Activated B cell treated with CpG ODN at 0.5 μM for 24 hours (primary cell): ENCODE measurements at regions not wholly inside any gene's neighbourhood (a gene's known extent, or its start where the extent isn't known, plus 50 kb on each side); places are given as distances from the start of the nearest gene placed in this dataset.

ENCODE experiments used
- ATAC-seq: fragments of 200-7000 bp; cut with Tn5 transposase; one replicate; pipeline ENCODE4 v1.10.0; 2021; ENCODE audit warnings: low read depth, mild to moderate bottlenecking, moderate library complexity
- CTCF ChIA-PET: fragments of 350-600 bp; sonication (Branson Sonifier 250); formaldehyde crosslinking; loops from one replicate; lab custom pipeline; 2021; ENCODE audit warnings: antibody characterized with exemption; lab: Charles Lee
- POLR2A ChIA-PET: fragments of 350-600 bp; sonication (Branson Sonifier 250); formaldehyde crosslinking; loops from one replicate; lab custom pipeline; 2021; ENCODE audit warnings: antibody characterized with exemption; lab: Charles Lee
- DNase-seq: peaks from one replicate; pipeline ENCODE4 v3.0.0; 2022
- H3K27ac Mint-ChIP-seq: one replicate; pipeline ENCODE4 v1.8.0; 2020; ENCODE audit warnings: mixed read lengths
- H3K27me3 Mint-ChIP-seq: one replicate; pipeline ENCODE4 v1.8.0; 2021; ENCODE audit warnings: mixed read lengths
- H3K36me3 Mint-ChIP-seq: one replicate; pipeline ENCODE4 v1.8.0; 2021; ENCODE audit warnings: low read depth, mixed read lengths
- H3K4me1 Mint-ChIP-seq: one replicate; pipeline ENCODE4 v1.8.0; 2021; ENCODE audit warnings: mixed read lengths
- H3K4me3 Mint-ChIP-seq: one replicate; pipeline ENCODE4 v1.8.0; 2020; ENCODE audit warnings: mild to moderate bottlenecking, mixed read lengths
- H3K9me3 Mint-ChIP-seq: one replicate; pipeline ENCODE4 v1.8.0; 2020; ENCODE audit warnings: mixed read lengths
- intact Hi-C: fragments of 100-400 bp; cut with micrococcal nuclease; formaldehyde crosslinking; loops from one replicate; pipeline ENCODE4 v1.15.1; 2024
- TF ChIP-seq, protein P1 (sequence below): fragments of 200-600 bp; IDR thresholded peaks from one replicate; pipeline ENCODE4 v1.8.0; 2022; ENCODE audit warnings: antibody characterized with exemption, mild to moderate bottlenecking

GRCh38 chr6:164006459-164006858 is 591.9 kb downstream of the QKI start:
- ChIA-PET CTCF (no interaction called here), POLR2A (no interaction called here)
- ATAC-seq, result no peak
- DNase-seq, result no peak
- Mint-ChIP-seq H3K27ac (no peak overlapping the region), H3K4me3 (no peak overlapping the region), H3K27me3 (peaks cover 6% of the 10 kb centered on the region), H3K36me3 (no peaks in the 10 kb centered on the region), H3K9me3 (no peaks in the 10 kb centered on the region), H3K4me1 (no peaks in the 10 kb centered on the region)
- intact Hi-C loops, result no loop called here
- TF ChIP-seq, protein P1, sequence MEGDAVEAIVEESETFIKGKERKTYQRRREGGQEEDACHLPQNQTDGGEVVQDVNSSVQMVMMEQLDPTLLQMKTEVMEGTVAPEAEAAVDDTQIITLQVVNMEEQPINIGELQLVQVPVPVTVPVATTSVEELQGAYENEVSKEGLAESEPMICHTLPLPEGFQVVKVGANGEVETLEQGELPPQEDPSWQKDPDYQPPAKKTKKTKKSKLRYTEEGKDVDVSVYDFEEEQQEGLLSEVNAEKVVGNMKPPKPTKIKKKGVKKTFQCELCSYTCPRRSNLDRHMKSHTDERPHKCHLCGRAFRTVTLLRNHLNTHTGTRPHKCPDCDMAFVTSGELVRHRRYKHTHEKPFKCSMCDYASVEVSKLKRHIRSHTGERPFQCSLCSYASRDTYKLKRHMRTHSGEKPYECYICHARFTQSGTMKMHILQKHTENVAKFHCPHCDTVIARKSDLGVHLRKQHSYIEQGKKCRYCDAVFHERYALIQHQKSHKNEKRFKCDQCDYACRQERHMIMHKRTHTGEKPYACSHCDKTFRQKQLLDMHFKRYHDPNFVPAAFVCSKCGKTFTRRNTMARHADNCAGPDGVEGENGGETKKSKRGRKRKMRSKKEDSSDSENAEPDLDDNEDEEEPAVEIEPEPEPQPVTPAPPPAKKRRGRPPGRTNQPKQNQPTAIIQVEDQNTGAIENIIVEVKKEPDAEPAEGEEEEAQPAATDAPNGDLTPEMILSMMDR, result no peak

DNA sequence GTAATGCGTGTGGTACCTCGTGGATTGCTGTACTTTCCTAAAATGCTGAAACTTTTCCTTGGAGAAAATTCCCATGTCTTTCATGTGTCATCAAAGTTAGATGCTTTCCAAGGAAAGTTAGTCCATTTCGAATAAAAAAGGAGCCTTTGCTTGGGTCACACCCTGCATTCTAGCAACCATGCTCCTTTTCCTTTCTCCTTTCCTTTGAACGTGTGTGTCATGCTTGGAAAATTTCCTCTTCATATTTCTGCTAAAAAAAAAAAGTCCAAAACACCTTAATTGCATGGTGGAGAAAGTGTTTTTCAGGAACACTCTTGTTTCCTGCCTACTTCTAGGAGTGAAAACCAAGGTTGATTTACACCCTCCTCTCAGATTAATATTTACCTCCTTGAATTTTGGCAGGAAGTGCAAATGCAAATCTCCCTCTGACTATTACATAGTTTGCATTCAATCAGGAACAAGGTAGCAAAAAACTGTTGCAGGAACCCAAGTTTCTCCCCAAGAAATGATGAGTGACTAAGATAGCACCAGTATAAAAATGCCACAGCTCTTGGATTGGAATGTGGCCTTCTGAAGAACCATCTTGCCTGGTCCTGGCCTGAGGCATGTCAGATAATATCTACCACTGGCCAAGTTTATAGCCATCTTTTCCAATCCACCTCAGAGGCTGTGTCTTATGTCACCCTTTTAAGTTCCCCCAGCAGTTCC is 590.6 kb downstream of the QKI start:
- Mint-ChIP-seq H3K27me3 (peaks cover 6% of the 10 kb centered on the region), H3K27ac (no peak overlapping the region), H3K36me3 (no peaks in the 10 kb centered on the region), H3K9me3 (no peaks in the 10 kb centered on the region), H3K4me3 (no peak overlapping the region), H3K4me1 (no peaks in the 10 kb centered on the region)
- ATAC-seq (no peak), DNase-seq (no peak)
- intact Hi-C loops, result no loop called here
- ChIA-PET POLR2A (no interaction called here), CTCF (no interaction called here)
- TF ChIP-seq, protein P1, result no peak

DNA sequence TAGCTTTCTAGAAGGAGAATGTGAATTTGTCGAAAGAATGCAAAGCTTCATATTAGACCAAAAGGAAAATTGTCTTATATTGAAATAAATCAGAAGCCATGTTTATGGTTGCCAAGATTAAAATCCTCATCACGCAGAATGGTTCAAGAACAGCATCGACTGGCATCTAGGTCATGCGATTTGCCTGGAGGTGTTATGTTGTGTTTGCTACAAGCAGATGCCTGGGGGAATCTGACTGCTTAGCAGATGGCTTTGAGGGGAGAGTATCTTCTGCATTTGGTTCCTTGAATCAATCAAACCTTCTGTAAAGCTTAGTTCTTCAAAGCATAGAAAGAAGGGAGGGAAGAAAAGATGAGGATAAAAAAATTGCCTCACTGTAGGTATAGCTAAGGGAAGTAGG is 585.8 kb downstream of the QKI start:
- peaks cover 5% of the 10 kb centered on the region for H3K27me3 Mint-ChIP-seq
- H3K36me3 Mint-ChIP-seq, result no peaks in the 10 kb centered on the region
- ATAC-seq, result no peak
- ChIA-PET CTCF (no interaction called here), POLR2A (no interaction called here)
- H3K9me3 Mint-ChIP-seq, result no peaks in the 10 kb centered on the region
- no peak overlapping the region for H3K4me3 Mint-ChIP-seq
- intact Hi-C loops, result no loop called here
- TF ChIP-seq, protein P1, result no peak
- DNase-seq, result no peak
- no peaks in the 10 kb centered on the region for H3K4me1 Mint-ChIP-seq
- H3K27ac Mint-ChIP-seq, result no peak overlapping the region

DNA sequence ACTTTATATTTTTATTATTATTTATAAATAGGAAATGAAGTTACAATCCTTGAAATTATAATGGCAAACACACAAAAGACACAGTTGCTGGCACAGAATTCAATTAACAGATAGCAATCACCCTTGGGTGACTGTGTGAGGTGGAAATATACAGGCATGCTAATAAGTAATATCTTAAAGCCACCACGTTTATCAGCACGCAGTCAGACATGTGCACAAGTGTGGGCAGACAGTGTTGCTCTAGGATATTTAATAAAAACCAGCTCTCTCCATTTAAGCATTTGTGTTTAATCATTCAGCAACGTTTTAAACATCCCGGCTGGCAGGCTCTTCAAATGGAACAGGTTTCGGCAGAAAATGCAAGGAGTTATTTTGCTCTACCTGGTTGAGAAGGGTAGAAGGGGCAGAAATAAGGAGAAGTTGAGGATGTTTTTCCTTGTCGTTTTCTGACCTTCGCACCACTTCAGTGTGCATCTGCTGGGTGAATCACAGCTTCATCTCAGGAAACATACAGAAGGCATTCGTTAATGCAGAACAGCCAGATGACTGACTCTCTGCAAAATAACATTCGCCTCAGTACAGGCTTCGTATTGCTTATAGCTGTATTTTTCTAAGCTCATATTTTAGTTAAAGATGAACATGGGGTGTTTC is 585.1 kb downstream of the QKI start:
- Mint-ChIP-seq H3K9me3 (no peaks in the 10 kb centered on the region), H3K4me3 (no peak overlapping the region), H3K27ac (no peak overlapping the region), H3K27me3 (peaks cover 5% of the 10 kb centered on the region), H3K4me1 (no peaks in the 10 kb centered on the region), H3K36me3 (no peaks in the 10 kb centered on the region)
- intact Hi-C loops, result no loop called here
- DNase-seq (no peak), ATAC-seq (no peak)
- POLR2A ChIA-PET, result no interaction called here
- CTCF ChIA-PET, result no interaction called here
- TF ChIP-seq, protein P1, result no peak

GRCh38 chr6:163998496-163998895 is 584.0 kb downstream of the QKI start:
- H3K27ac Mint-ChIP-seq, result no peak overlapping the region
- ChIA-PET CTCF (no interaction called here), POLR2A (no interaction called here)
- H3K27me3 Mint-ChIP-seq, result peaks cover 5% of the 10 kb centered on the region
- TF ChIP-seq, protein P1, result no peak
- intact Hi-C loops, result no loop called here
- ATAC-seq, result no peak
- no peaks in the 10 kb centered on the region for H3K36me3 Mint-ChIP-seq
- H3K9me3 Mint-ChIP-seq, result no peaks in the 10 kb centered on the region
- H3K4me3 Mint-ChIP-seq, result no peak overlapping the region
- no peaks in the 10 kb centered on the region for H3K4me1 Mint-ChIP-seq
- no peak for DNase-seq
